HG03565 (cell line): ENCODE measurements at regions not wholly inside any gene's neighbourhood (a gene's known extent, or its start where the extent isn't known, plus 50 kb on each side); places are given as distances from the start of the nearest gene placed in this dataset.

Source experiments
- ATAC-seq: cut with Tn5 transposase; IDR thresholded peaks from one replicate; pipeline ENCODE4 v1.9.1; 2021; ENCODE audit warnings: mild to moderate bottlenecking, moderate library complexity; ENCODE audit not compliant: unreplicated experiment

- no peak for ATAC-seq
Observed at GRCh38 chr3:186487819-186488218, 56.4 kb downstream of the CRYGS start.

GRCh38 chr3:186487037-186487436 lies 57.1 kb downstream of the CRYGS start:
- no peak for ATAC-seq

GRCh38 chr3:186483611-186484340 lies 60.4 kb downstream of the CRYGS start:
- no peak for ATAC-seq

- no peak for ATAC-seq
Observed at GRCh38 chr3:186481526-186481925, 62.7 kb downstream of the CRYGS start.

- no peak for ATAC-seq
Observed at GRCh38 chr3:186477876-186478275, 66.3 kb downstream of the CRYGS start.

- no peak for ATAC-seq
Observed at GRCh38 chr3:186477033-186477432, 67.1 kb downstream of the CRYGS start.

GRCh38 chr3:186476541-186476940 lies 67.6 kb downstream of the CRYGS start:
- ATAC-seq: no peak

- no peak for ATAC-seq
Observed at GRCh38 chr3:186476044-186476468, 68.1 kb downstream of the CRYGS start.

- no peak for ATAC-seq
Observed at GRCh38 chr3:186473166-186473565, 71.0 kb downstream of the CRYGS start.

- no peak for ATAC-seq
Observed at GRCh38 chr3:186472456-186473008, 71.6 kb downstream of the CRYGS start.

- ATAC-seq: no peak
Observed at GRCh38 chr3:186471771-186472170, 72.4 kb downstream of the CRYGS start.

GRCh38 chr3:186469525-186469924 lies 74.7 kb downstream of the CRYGS start:
- no peak for ATAC-seq

- ATAC-seq: no peak
Observed at GRCh38 chr3:186467969-186468368, 76.2 kb downstream of the CRYGS start.

GRCh38 chr3:186466391-186466974 lies 77.7 kb downstream of the CRYGS start:
- ATAC-seq: no peak

- no peak for ATAC-seq
Observed at GRCh38 chr3:186465508-186465907, 78.7 kb downstream of the CRYGS start.

GRCh38 chr3:186464424-186465093 lies 79.6 kb downstream of the CRYGS start:
- ATAC-seq: no peak

- no peak for ATAC-seq
Observed at GRCh38 chr3:186461141-186461540, 83.0 kb downstream of the CRYGS start.

- no peak for ATAC-seq
Observed at GRCh38 chr3:186459108-186459467, 85.1 kb downstream of the CRYGS start.

- ATAC-seq: no peak
Observed at GRCh38 chr3:186458306-186459107, 85.7 kb downstream of the CRYGS start.

- ATAC-seq: no peak
Observed at GRCh38 chr3:186457236-186457635, 86.9 kb downstream of the CRYGS start.

- ATAC-seq: no peak
Observed at GRCh38 chr3:186456731-186457191, 87.4 kb downstream of the CRYGS start.
